ENCODE measurements at regions not wholly inside any gene's neighbourhood (a gene's known extent, or its start where the extent isn't known, plus 50 kb on each side); places are given as distances from the start of the nearest gene placed in this dataset.
A peak's percentile ranks its signal among the peaks of the same experiment; 100 is the strongest.

- H3K27me3 ChIP-seq (replicated peaks; ENCODE audit: insufficient read depth, low read depth, low read length, poor library complexity) = no peaks in the 10 kb centered on the region
- DNase-seq (ENCODE audit: low spot score) = no peak
- no peaks in the 10 kb centered on the region for H3K4me1 ChIP-seq (ENCODE audit: insufficient read depth, low read length, poor library complexity, severe bottlenecking)
- TF ChIP-seq CTCF (conservative IDR thresholded peaks at IDR 0.05; ENCODE audit: low read depth, low read length) (no peak), EZH2 (IDR thresholded peaks at IDR 0.05; ENCODE audit: borderline replicate concordance, low read depth, low read length, poor library complexity, severe bottlenecking) (no peak)
- H3K9me3 ChIP-seq (ENCODE audit: low read depth, low read length, poor library complexity, severe bottlenecking) = no peaks in the 10 kb centered on the region
- H3K27ac ChIP-seq (ENCODE audit: low read depth, low read length, poor library complexity, severe bottlenecking) = no peak overlapping the region
- no peaks in the 10 kb centered on the region for H3K36me3 ChIP-seq (ENCODE audit: insufficient read depth, low read length, poor library complexity, severe bottlenecking)
- BruUV-seq (replicated peaks) = no TSS peak
- no peak overlapping the region for H3K4me3 ChIP-seq (ENCODE audit: low read depth, low read length, poor library complexity, severe bottlenecking)
- intact Hi-C loops (cut with micrococcal nuclease; ENCODE audit: unreplicated experiment) = no loop called here
- ChIA-PET CTCF (no interaction called here), POLR2A (ENCODE audit: low non-redundant PET) (no interaction called here)
These were observed 312.1 kb upstream of the MEOX2 start for GRCh38 chr7:15998617-15999016.

GRCh38 chr7:15995027-15995426, 308.5 kb upstream of the MEOX2 start:
- ChIA-PET POLR2A (ENCODE audit: low non-redundant PET) (no interaction called here), CTCF (no interaction called here)
- no peaks in the 10 kb centered on the region for H3K36me3 ChIP-seq (ENCODE audit: insufficient read depth, low read length, poor library complexity, severe bottlenecking)
- no peak overlapping the region for H3K27ac ChIP-seq (ENCODE audit: low read depth, low read length, poor library complexity, severe bottlenecking)
- intact Hi-C loops (cut with micrococcal nuclease; ENCODE audit: unreplicated experiment) = no loop called here
- H3K4me3 ChIP-seq (ENCODE audit: low read depth, low read length, poor library complexity, severe bottlenecking) = no peak overlapping the region
- no peaks in the 10 kb centered on the region for H3K4me1 ChIP-seq (ENCODE audit: insufficient read depth, low read length, poor library complexity, severe bottlenecking)
- no peaks in the 10 kb centered on the region for H3K27me3 ChIP-seq (replicated peaks; ENCODE audit: insufficient read depth, low read depth, low read length, poor library complexity)
- DNase-seq (ENCODE audit: low spot score) = no peak
- no peaks in the 10 kb centered on the region for H3K9me3 ChIP-seq (ENCODE audit: low read depth, low read length, poor library complexity, severe bottlenecking)
- BruUV-seq (replicated peaks) = no TSS peak
- TF ChIP-seq CTCF (conservative IDR thresholded peaks at IDR 0.05; ENCODE audit: low read depth, low read length) (no peak), EZH2 (IDR thresholded peaks at IDR 0.05; ENCODE audit: borderline replicate concordance, low read depth, low read length, poor library complexity, severe bottlenecking) (no peak)

- Histone ChIP-seq H3K36me3 (ENCODE audit: insufficient read depth, low read length, poor library complexity, severe bottlenecking) (no peaks in the 10 kb centered on the region), H3K4me1 (ENCODE audit: insufficient read depth, low read length, poor library complexity, severe bottlenecking) (no peaks in the 10 kb centered on the region), H3K9me3 (ENCODE audit: low read depth, low read length, poor library complexity, severe bottlenecking) (no peaks in the 10 kb centered on the region), H3K27me3 (replicated peaks; ENCODE audit: insufficient read depth, low read depth, low read length, poor library complexity) (no peaks in the 10 kb centered on the region), H3K4me3 (ENCODE audit: low read depth, low read length, poor library complexity, severe bottlenecking) (no peak overlapping the region), H3K27ac (ENCODE audit: low read depth, low read length, poor library complexity, severe bottlenecking) (no peak overlapping the region)
- TF ChIP-seq CTCF (conservative IDR thresholded peaks at IDR 0.05; ENCODE audit: low read depth, low read length) = no peak
- no peak for TF ChIP-seq EZH2 (IDR thresholded peaks at IDR 0.05; ENCODE audit: borderline replicate concordance, low read depth, low read length, poor library complexity, severe bottlenecking)
- BruUV-seq (replicated peaks) = no TSS peak
- intact Hi-C loops (cut with micrococcal nuclease; ENCODE audit: unreplicated experiment) = no loop called here
- ChIA-PET CTCF (no interaction called here), POLR2A (ENCODE audit: low non-redundant PET) (no interaction called here)
- peak; percentile 11 for DNase-seq (ENCODE audit: low spot score)
These were observed 302.7 kb upstream of the MEOX2 start for GRCh38 chr7:15989194-15989593.

Measured in A673 (cell line).